OCI-LY7 (cell line): ENCODE measurements at regions not wholly inside any gene's neighbourhood (a gene's known extent, or its start where the extent isn't known, plus 50 kb on each side); places are given as distances from the start of the nearest gene placed in this dataset.

Source experiments
- EZH2phosphoT487 ChIP-seq: fragments of 200-600 bp; sonication (generic); IDR thresholded peaks from 2 replicates; pipeline ENCODE4 v1.6.1; 2018; ENCODE audit warnings: low read depth, borderline replicate concordance, mild to moderate bottlenecking, mixed run types, antibody characterized with exemption, low read length, moderate library complexity, mixed read lengths
- TF ChIP-seq, protein P1 (sequence below): fragments of 200-600 bp; sonication (generic); conservative IDR thresholded peaks from 2 replicates; pipeline ENCODE4 v1.5.1; 2014; ENCODE audit warnings: mild to moderate bottlenecking, antibody characterized with exemption, low read length, moderate library complexity, mixed read lengths

DNA sequence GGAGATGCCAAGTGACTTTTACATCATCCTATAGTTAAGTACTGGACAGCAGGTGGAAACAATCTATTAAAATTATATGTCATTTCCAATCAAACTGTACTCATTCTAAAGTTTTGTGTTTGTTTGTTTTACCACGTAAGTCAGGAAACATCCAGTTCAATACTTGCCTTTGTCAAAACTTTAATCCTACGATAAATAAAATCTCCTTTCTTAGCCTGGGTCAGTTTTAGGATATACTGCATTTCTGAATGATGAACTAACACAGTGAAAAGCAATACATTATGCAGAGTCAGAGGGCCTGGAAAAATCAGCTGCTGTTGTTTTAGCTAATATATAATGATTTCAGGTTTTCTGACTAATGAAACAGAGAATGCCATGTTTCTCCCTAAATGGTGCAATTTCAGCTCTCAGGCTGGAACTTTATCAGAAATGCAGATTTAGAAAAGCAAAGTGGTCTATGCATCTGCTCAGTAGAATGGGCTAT lies 756.4 kb downstream of the CDH11 start:
- TF ChIP-seq, protein P1, sequence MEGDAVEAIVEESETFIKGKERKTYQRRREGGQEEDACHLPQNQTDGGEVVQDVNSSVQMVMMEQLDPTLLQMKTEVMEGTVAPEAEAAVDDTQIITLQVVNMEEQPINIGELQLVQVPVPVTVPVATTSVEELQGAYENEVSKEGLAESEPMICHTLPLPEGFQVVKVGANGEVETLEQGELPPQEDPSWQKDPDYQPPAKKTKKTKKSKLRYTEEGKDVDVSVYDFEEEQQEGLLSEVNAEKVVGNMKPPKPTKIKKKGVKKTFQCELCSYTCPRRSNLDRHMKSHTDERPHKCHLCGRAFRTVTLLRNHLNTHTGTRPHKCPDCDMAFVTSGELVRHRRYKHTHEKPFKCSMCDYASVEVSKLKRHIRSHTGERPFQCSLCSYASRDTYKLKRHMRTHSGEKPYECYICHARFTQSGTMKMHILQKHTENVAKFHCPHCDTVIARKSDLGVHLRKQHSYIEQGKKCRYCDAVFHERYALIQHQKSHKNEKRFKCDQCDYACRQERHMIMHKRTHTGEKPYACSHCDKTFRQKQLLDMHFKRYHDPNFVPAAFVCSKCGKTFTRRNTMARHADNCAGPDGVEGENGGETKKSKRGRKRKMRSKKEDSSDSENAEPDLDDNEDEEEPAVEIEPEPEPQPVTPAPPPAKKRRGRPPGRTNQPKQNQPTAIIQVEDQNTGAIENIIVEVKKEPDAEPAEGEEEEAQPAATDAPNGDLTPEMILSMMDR = no peak
- TF ChIP-seq EZH2phosphoT487 = no peak
